SH-SY5Y (cell line): ENCODE measurements at regions not wholly inside any gene's neighbourhood (a gene's known extent, or its start where the extent isn't known, plus 50 kb on each side); places are given as distances from the start of the nearest gene placed in this dataset.

Experiments
- GATA2 ChIP-seq: IDR thresholded peaks from 2 replicates; pipeline ENCODE4 v1.6.1; 2011; ENCODE audit warnings: mild to moderate bottlenecking, low read depth, low read length
- GATA3 ChIP-seq: IDR thresholded peaks from 2 replicates; pipeline ENCODE4 v1.6.1; 2011; ENCODE audit warnings: low read depth, mild to moderate bottlenecking, low read length, moderate library complexity

GRCh38 chr6:138028893-138029292, 78.3 kb downstream of the PERP start:
- TF ChIP-seq GATA3 (no peak), GATA2 (no peak)
